Right lobe of liver (tissue), 4 donors: ENCODE measurements at regions not wholly inside any gene's neighbourhood (a gene's known extent, or its start where the extent isn't known, plus 50 kb on each side); places are given as distances from the start of the nearest gene placed in this dataset.

Experiments used
- POLR2A ChIP-seq: fragments of 450-650 bp; IDR thresholded peaks from one replicate; pipeline ENCODE4 v1.6.1; 2017; ENCODE audit warnings: antibody characterized with exemption, mild to moderate bottlenecking
- TF ChIP-seq, protein P1 (sequence below), 4 donors: fragments of 200-600 bp in 3 of 4; fragments of 450-650 bp in 1 of 4; IDR thresholded peaks; one replicate each; pipeline versions ENCODE4 v1.5.1 to v1.8.0; 2016 to 2022; ENCODE audit warnings: antibody characterized with exemption in 4 of 4, mild to moderate bottlenecking in 2 of 4
- donor health status: DM: no; HTN: no; CAD: no.
- donor health status: DM: no; HTN: no; CAD: no.
- donor health status: DM: no; HTN: yes; CAD: no.

- TF ChIP-seq, protein P1, sequence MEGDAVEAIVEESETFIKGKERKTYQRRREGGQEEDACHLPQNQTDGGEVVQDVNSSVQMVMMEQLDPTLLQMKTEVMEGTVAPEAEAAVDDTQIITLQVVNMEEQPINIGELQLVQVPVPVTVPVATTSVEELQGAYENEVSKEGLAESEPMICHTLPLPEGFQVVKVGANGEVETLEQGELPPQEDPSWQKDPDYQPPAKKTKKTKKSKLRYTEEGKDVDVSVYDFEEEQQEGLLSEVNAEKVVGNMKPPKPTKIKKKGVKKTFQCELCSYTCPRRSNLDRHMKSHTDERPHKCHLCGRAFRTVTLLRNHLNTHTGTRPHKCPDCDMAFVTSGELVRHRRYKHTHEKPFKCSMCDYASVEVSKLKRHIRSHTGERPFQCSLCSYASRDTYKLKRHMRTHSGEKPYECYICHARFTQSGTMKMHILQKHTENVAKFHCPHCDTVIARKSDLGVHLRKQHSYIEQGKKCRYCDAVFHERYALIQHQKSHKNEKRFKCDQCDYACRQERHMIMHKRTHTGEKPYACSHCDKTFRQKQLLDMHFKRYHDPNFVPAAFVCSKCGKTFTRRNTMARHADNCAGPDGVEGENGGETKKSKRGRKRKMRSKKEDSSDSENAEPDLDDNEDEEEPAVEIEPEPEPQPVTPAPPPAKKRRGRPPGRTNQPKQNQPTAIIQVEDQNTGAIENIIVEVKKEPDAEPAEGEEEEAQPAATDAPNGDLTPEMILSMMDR (IDR thresholded peaks at IDR 0.05) = no peak
- no peak for TF ChIP-seq POLR2A
Measured at GRCh38 chr13:29935309-29935981, 85.0 kb upstream of the UBL3 start.
